Activated T-helper 17 cell treated with anti-CD3 and anti-CD28 coated beads, Interleukin-2, amount 50 U/mL, for 72 hours (primary cell): ENCODE measurements at regions not wholly inside any gene's neighbourhood (a gene's known extent, or its start where the extent isn't known, plus 50 kb on each side); places are given as distances from the start of the nearest gene placed in this dataset.
"Not testable (repeated sequence)": the region's sequence is repeated elsewhere in the genome, so short reads cannot be mapped to it uniquely, and the experiment has no call there.

ENCODE experiments used
- ATAC-seq: fragments of 150-1000 bp; cut with Tn5 transposase; replicated peaks from 2 replicates; pipeline ENCODE4 v1.10.0; 2021; ENCODE audit warnings: mild to moderate bottlenecking, moderate library complexity
- H3K27ac Mint-ChIP-seq: one replicate; pipeline ENCODE4 v1.8.0; 2022; ENCODE audit warnings: mixed read lengths
- H3K27me3 Mint-ChIP-seq: one replicate; pipeline ENCODE4 v1.8.0; 2022; ENCODE audit warnings: mixed read lengths
- H3K36me3 Mint-ChIP-seq: one replicate; pipeline ENCODE4 v1.8.0; 2022; ENCODE audit warnings: low read depth, mild to moderate bottlenecking, mixed read lengths
- H3K4me1 Mint-ChIP-seq: one replicate; pipeline ENCODE4 v1.8.0; 2022; ENCODE audit warnings: mixed read lengths
- H3K4me3 Mint-ChIP-seq: one replicate; pipeline ENCODE4 v1.8.0; 2022; ENCODE audit warnings: mild to moderate bottlenecking, mixed read lengths
- H3K9me3 Mint-ChIP-seq: one replicate; pipeline ENCODE4 v1.8.0; 2022; ENCODE audit warnings: mixed read lengths

DNA sequence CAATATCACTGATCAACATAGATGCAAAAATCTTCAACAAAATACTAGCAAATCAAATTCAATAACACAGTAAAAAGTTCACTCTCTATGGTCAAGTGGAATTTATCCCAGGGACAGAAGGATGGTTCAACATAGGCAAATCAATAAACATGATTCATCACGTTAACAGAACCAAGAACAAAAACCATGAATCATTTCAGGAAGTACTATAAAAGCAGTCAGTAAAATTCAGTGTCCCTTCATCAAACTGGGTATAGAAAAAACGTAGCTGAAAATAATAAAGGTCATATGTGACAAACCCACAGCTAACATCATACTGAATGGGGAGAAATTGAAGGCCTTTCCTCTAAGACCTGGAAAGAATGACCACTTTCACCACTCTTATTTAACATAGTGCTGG is 172.1 kb downstream of the POLR2M start:
- H3K4me3 Mint-ChIP-seq, result no peak overlapping the region
- H3K9me3 Mint-ChIP-seq, result peaks cover 12% of the 10 kb centered on the region
- H3K27ac Mint-ChIP-seq, result no peak overlapping the region
- no peaks in the 10 kb centered on the region for H3K4me1 Mint-ChIP-seq
- ATAC-seq, result peak; percentile 60
- peaks cover 27% of the 10 kb centered on the region for H3K27me3 Mint-ChIP-seq
- H3K36me3 Mint-ChIP-seq, result no peaks in the 10 kb centered on the region

- Mint-ChIP-seq H3K27me3 (peaks cover 37% of the 10 kb centered on the region), H3K36me3 (no peaks in the 10 kb centered on the region), H3K4me1 (no peaks in the 10 kb centered on the region), H3K27ac (no peak overlapping the region), H3K9me3 (peaks cover 2% of the 10 kb centered on the region), H3K4me3 (no peak overlapping the region)
- ATAC-seq, result no peak
These were observed 174.8 kb downstream of the POLR2M start for GRCh38 chr15:57881361-57881760.

- H3K27ac Mint-ChIP-seq, result no peak overlapping the region
- ATAC-seq, result no peak
- no peak overlapping the region for H3K4me3 Mint-ChIP-seq
- peaks cover 31% of the 10 kb centered on the region for H3K27me3 Mint-ChIP-seq
- H3K9me3 Mint-ChIP-seq, result no peaks in the 10 kb centered on the region
- H3K36me3 Mint-ChIP-seq, result no peaks in the 10 kb centered on the region
- H3K4me1 Mint-ChIP-seq, result no peaks in the 10 kb centered on the region
These were observed 175.5 kb downstream of the POLR2M start for GRCh38 chr15:57881972-57882371.

GRCh38 chr15:57883701-57884100 is 177.2 kb downstream of the POLR2M start:
- Mint-ChIP-seq H3K9me3 (no peaks in the 10 kb centered on the region), H3K27ac (no peak overlapping the region), H3K4me3 (no peak overlapping the region), H3K36me3 (no peaks in the 10 kb centered on the region), H3K27me3 (peaks cover 26% of the 10 kb centered on the region), H3K4me1 (no peaks in the 10 kb centered on the region)
- no peak for ATAC-seq

DNA sequence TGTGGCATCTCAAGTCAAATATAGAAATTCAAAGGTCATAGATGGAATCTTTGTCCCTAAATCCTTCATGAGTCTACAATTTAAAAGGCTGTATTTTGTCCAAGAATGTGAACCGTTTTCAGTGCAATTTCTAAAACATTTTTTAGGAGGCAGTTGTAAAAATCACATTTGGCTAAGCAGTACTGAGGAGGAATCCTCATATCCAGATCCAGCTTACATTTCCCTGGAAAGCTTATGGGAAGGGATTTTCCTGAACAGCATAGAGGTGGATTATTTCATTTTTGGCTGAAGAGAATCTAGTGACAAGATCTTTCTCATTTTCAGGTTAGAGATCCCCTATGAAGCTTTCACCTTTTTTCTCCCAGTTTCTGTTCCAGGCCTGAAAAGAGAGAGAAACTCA is 178.4 kb downstream of the POLR2M start:
- Mint-ChIP-seq H3K27me3 (peaks cover 26% of the 10 kb centered on the region), H3K9me3 (no peaks in the 10 kb centered on the region), H3K36me3 (no peaks in the 10 kb centered on the region), H3K4me3 (no peak overlapping the region), H3K27ac (no peak overlapping the region), H3K4me1 (no peaks in the 10 kb centered on the region)
- ATAC-seq, result no peak

DNA sequence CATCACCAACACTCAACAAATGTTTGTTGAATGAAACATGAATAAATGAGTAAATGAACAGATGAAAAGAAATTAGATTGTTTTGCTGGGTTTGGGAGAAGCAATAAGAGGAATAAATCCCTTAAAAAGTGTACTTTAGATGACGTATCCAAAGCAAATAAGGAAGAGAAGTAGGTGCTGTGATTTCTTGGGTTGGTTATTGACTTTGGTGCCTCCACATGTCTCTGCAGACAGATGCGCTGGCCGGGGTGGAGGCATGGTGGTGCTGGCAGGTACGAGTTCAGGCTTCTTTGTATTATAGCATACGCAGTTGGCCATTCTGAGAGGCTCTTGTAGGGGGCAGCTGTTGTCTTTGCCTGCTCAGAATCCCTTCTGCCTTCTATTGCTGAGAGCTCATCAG is 178.9 kb downstream of the POLR2M start:
- Mint-ChIP-seq H3K27me3 (peaks cover 29% of the 10 kb centered on the region), H3K36me3 (no peaks in the 10 kb centered on the region), H3K27ac (no peak overlapping the region), H3K4me1 (no peaks in the 10 kb centered on the region), H3K4me3 (no peak overlapping the region), H3K9me3 (no peaks in the 10 kb centered on the region)
- no peak for ATAC-seq

DNA sequence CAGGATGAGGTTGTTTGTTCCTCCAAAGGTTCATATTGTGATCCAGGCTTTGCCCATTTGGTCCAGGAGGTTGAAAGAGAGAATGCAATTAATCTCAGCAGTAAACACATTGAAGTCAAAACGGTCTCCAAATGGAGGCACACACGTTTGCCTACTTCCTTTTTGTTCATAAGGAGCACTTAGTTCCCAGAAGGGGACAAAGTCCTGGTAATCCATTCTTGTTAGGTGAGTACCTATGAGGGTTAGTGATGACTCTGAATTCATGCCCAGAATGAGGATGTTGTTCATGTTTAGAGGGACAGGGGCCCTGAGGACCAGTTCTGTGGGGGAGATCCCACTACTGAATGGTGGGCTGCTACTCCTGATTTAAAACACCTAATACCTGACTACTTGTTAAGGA is 177.7 kb downstream of the ALDH1A2 start:
- no peak overlapping the region for H3K27ac Mint-ChIP-seq
- H3K4me1 Mint-ChIP-seq, result no peaks in the 10 kb centered on the region
- H3K36me3 Mint-ChIP-seq, result no peaks in the 10 kb centered on the region
- H3K9me3 Mint-ChIP-seq, result no peaks in the 10 kb centered on the region
- H3K27me3 Mint-ChIP-seq, result peaks cover 32% of the 10 kb centered on the region
- H3K4me3 Mint-ChIP-seq, result no peak overlapping the region
- no peak for ATAC-seq

DNA sequence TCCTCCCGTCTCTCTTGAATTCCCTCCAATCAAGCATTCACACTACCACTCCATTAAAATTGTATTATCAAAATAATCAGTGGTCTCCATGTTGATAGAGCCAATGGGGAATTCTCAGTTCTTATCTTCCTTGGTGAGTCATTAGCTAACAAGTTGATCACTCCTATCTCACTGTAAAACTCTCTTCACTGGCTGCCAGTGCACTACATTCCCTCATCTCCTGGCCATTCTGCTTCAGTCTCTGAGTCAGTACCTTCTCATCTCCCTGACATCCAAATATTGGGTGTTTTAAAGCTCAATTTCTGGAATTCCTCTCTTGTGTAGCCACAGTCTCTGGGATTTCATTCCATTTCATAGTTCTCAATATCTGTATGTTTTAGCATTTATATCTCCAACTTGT is 175.2 kb downstream of the ALDH1A2 start:
- Mint-ChIP-seq H3K4me3 (no peak overlapping the region), H3K9me3 (no peaks in the 10 kb centered on the region), H3K4me1 (no peaks in the 10 kb centered on the region), H3K36me3 (no peaks in the 10 kb centered on the region), H3K27me3 (peaks cover 19% of the 10 kb centered on the region), H3K27ac (no peak overlapping the region)
- no peak for ATAC-seq

DNA sequence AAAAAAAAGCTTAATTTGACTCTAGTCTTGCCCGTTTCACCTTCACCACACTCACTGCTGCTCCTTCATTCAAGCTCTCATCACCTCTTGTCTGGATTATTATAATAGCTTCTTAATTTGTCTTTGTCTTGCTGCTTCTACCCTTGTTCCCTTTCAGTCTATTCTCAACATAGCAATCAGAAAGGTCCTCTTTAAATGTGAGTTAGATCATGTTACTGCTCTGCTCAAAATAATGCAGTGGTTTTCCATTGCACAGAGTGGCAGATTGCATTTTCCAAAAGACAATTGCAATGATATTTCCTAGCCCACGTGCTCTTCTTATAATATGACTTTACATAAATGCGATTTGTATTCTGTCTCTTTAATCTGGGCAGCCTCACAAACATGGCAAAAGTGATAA is 174.6 kb downstream of the ALDH1A2 start:
- Mint-ChIP-seq H3K36me3 (no peaks in the 10 kb centered on the region), H3K4me3 (no peak overlapping the region), H3K27me3 (peaks cover 13% of the 10 kb centered on the region), H3K27ac (no peak overlapping the region), H3K4me1 (no peaks in the 10 kb centered on the region), H3K9me3 (no peaks in the 10 kb centered on the region)
- ATAC-seq, result no peak

DNA sequence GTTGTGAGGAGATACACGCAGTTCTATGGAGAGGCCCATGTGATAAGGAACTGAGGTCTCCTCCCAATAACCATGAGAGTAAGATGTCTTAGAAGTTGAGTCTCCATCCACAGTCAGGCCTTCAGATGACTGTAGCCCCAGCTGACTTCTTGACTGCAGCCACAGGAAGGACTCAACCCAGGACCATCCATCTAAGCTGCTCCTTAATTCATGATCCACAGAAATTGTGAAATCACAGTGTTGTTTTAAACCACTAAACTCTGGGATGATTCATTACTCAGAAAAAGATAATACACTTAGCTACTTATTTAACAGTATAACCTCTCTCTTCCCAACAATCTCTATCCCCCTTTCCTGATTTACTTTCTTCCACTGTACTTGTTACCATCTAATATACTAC is 173.3 kb downstream of the ALDH1A2 start:
- Mint-ChIP-seq H3K9me3 (no peaks in the 10 kb centered on the region), H3K4me3 (no peak overlapping the region), H3K27me3 (peaks cover 12% of the 10 kb centered on the region), H3K36me3 (no peaks in the 10 kb centered on the region), H3K27ac (no peak overlapping the region), H3K4me1 (no peaks in the 10 kb centered on the region)
- no peak for ATAC-seq

DNA sequence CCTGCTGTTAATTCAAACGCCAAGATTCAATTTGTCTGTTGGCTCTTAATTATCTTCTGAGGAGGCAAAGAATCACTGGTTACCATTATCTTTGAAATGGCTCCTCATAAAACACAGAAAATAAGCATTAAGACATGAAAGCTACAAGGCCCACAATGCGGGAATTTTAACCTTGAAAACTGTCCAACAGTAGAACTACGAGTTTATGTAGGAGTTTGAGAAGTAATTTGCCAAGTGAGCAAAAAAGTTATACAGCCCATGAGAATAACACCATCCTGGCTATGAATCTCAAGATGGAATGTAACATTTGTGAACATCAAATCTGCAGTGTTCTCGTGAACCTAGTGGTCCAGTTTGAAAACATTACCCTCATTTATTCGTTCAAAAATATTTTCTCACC is 172.5 kb downstream of the ALDH1A2 start:
- Mint-ChIP-seq H3K36me3 (no peaks in the 10 kb centered on the region), H3K4me1 (no peaks in the 10 kb centered on the region), H3K27ac (no peak overlapping the region), H3K4me3 (no peak overlapping the region), H3K9me3 (no peaks in the 10 kb centered on the region), H3K27me3 (peaks cover 7% of the 10 kb centered on the region)
- no peak for ATAC-seq

GRCh38 chr15:57895291-57895690 is 170.2 kb downstream of the ALDH1A2 start:
- Mint-ChIP-seq H3K27me3 (peaks cover 5% of the 10 kb centered on the region), H3K4me3 (no peak overlapping the region), H3K9me3 (no peaks in the 10 kb centered on the region), H3K4me1 (no peaks in the 10 kb centered on the region), H3K27ac (no peak overlapping the region), H3K36me3 (no peaks in the 10 kb centered on the region)
- no peak for ATAC-seq

- Mint-ChIP-seq H3K4me3 (no peak overlapping the region), H3K4me1 (no peaks in the 10 kb centered on the region), H3K36me3 (no peaks in the 10 kb centered on the region), H3K27me3 (no peaks in the 10 kb centered on the region), H3K9me3 (no peaks in the 10 kb centered on the region), H3K27ac (no peak overlapping the region)
- no peak for ATAC-seq
These were observed 169.4 kb downstream of the ALDH1A2 start for GRCh38 chr15:57896114-57896513.

DNA sequence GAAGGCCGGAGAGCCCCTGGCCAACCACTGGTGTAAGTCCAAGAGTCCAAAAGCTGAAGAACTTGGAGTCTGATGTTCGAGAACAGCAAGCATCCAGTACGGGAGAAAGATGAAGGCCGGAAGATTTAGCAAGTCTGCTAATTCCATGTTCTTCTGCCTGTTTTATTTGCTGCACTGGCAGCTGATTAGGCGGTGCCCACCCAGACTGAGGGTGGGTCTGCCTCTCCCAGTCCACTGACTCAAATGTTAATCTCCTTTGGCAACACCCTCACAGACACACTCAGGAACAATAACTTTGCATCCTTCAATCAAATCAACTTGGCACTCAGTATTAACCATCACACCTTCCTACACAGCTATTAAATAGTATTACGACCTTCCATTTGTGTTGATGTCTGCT is 168.6 kb downstream of the ALDH1A2 start:
- H3K27me3 Mint-ChIP-seq, H3K4me1 Mint-ChIP-seq, H3K4me3 Mint-ChIP-seq, ATAC-seq, H3K27ac Mint-ChIP-seq, H3K36me3 Mint-ChIP-seq, H3K9me3 Mint-ChIP-seq: not testable (repeated sequence)

DNA sequence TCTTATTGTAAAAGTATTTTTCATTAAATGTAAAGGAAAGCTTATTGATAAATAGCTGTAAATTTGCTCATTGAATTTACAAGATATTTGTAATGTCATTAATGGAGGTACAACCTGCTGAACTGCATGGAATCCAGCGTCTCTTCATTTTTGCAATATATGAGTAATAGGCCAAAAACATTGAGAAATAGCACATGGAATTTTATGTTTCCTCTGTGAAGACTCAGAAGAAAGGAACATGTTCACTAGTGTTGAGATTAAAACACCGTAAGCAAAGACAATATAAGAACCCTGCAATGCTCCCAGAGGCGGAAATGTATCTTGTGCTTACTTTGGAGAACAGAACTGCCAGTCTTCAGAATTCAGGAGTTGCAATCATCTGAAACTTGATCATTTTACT is 167.6 kb downstream of the ALDH1A2 start:
- ATAC-seq, result no peak
- Mint-ChIP-seq H3K27ac (no peak overlapping the region), H3K27me3 (no peaks in the 10 kb centered on the region), H3K4me1 (no peaks in the 10 kb centered on the region), H3K36me3 (no peaks in the 10 kb centered on the region), H3K9me3 (no peaks in the 10 kb centered on the region), H3K4me3 (no peak overlapping the region)

DNA sequence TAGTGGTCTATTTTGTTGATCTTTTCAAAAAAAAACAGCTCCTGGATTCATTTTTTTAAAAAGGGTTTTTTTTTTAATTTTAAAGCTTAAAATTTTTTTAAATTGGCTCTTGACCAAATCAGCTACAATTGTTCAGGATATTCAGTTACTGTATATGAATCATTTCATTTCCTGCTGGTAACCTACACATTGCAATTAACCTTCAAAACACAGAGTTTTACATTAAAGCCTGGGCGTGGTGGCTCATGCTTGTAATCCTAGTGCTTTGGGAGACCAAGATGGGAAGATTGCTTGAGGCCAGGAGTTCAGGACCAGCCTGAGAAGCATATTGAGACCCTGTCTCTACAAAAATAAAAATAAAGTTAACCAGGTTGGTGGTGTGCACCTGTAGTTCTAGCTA is 163.4 kb downstream of the ALDH1A2 start:
- ATAC-seq, result no peak
- Mint-ChIP-seq H3K9me3 (no peaks in the 10 kb centered on the region), H3K4me3 (no peak overlapping the region), H3K4me1 (no peaks in the 10 kb centered on the region), H3K27ac (no peak overlapping the region), H3K36me3 (no peaks in the 10 kb centered on the region), H3K27me3 (peaks cover 12% of the 10 kb centered on the region)
